Mammary epithelial cell (primary cell): ENCODE measurements at regions not wholly inside any gene's neighbourhood (a gene's known extent, or its start where the extent isn't known, plus 50 kb on each side); places are given as distances from the start of the nearest gene placed in this dataset.

Source experiments
- EZH2 ChIP-seq: IDR thresholded peaks from 2 replicates; pipeline ENCODE4 v1.6.1; 2012; ENCODE audit warnings: low read length, inconsistent platforms, borderline replicate concordance
- TF ChIP-seq, protein P1 (sequence below), 2 donors: IDR thresholded peaks in 1 of 2; conservative IDR thresholded peaks in 1 of 2; 2 replicates each; pipeline ENCODE4 v1.5.1; 2011 to 2012; ENCODE audit warnings: inconsistent platforms in 2 of 2, low read length in 2 of 2, mild to moderate bottlenecking in 2 of 2, control low read depth in 1 of 2, low read depth in 1 of 2; ENCODE audit not compliant: insufficient read depth in 1 of 2; ENCODE audit errors: extremely low read depth in 1 of 2

DNA sequence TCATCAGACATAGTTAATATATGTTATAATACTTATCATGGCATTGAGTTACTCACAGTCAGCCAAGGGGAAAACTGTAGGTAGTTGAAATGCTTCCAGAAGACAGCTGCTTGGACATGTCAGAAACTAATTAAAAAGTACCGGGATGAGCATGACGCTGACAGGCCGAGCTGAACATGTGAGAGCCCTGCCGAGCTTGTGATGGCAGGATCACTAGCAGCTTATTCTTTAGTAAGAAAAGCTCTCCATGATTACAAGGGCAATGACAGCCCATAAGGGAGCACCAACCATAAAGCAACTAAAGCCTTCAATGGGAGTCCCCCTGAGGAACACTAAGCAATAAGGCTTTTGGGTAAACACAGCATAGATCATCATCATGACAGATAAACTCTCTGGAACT lies 435.6 kb downstream of the TLL1 start:
- TF ChIP-seq, protein P1, sequence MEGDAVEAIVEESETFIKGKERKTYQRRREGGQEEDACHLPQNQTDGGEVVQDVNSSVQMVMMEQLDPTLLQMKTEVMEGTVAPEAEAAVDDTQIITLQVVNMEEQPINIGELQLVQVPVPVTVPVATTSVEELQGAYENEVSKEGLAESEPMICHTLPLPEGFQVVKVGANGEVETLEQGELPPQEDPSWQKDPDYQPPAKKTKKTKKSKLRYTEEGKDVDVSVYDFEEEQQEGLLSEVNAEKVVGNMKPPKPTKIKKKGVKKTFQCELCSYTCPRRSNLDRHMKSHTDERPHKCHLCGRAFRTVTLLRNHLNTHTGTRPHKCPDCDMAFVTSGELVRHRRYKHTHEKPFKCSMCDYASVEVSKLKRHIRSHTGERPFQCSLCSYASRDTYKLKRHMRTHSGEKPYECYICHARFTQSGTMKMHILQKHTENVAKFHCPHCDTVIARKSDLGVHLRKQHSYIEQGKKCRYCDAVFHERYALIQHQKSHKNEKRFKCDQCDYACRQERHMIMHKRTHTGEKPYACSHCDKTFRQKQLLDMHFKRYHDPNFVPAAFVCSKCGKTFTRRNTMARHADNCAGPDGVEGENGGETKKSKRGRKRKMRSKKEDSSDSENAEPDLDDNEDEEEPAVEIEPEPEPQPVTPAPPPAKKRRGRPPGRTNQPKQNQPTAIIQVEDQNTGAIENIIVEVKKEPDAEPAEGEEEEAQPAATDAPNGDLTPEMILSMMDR (conservative IDR thresholded peaks at IDR 0.05 in 1 of 2, IDR thresholded peaks at IDR 0.05 in 1 of 2; ENCODE audit: extremely low read depth in 1 of 2, insufficient read depth in 1 of 2, low read depth in 1 of 2, low read length in 2 of 2), result no peak
- TF ChIP-seq EZH2, result no peak
